OCI-LY7 (cell line): ENCODE measurements at regions not wholly inside any gene's neighbourhood (a gene's known extent, or its start where the extent isn't known, plus 50 kb on each side); places are given as distances from the start of the nearest gene placed in this dataset.

Experiments used
- CTCF ChIP-seq: fragments of 200-600 bp; sonication (generic); conservative IDR thresholded peaks from 2 replicates; pipeline ENCODE4 v1.5.1; 2014; ENCODE audit warnings: mild to moderate bottlenecking, antibody characterized with exemption, low read length, moderate library complexity, mixed read lengths
- EZH2phosphoT487 ChIP-seq: fragments of 200-600 bp; sonication (generic); IDR thresholded peaks from 2 replicates; pipeline ENCODE4 v1.6.1; 2018; ENCODE audit warnings: low read depth, borderline replicate concordance, mild to moderate bottlenecking, mixed run types, antibody characterized with exemption, low read length, moderate library complexity, mixed read lengths

- TF ChIP-seq CTCF = no peak
- no peak for TF ChIP-seq EZH2phosphoT487
Observed at GRCh38 chr9:18338042-18338441, 135.9 kb upstream of the ADAMTSL1 start.
